ENCODE measurements at regions not wholly inside any gene's neighbourhood (a gene's known extent, or its start where the extent isn't known, plus 50 kb on each side); places are given as distances from the start of the nearest gene placed in this dataset.

DNA sequence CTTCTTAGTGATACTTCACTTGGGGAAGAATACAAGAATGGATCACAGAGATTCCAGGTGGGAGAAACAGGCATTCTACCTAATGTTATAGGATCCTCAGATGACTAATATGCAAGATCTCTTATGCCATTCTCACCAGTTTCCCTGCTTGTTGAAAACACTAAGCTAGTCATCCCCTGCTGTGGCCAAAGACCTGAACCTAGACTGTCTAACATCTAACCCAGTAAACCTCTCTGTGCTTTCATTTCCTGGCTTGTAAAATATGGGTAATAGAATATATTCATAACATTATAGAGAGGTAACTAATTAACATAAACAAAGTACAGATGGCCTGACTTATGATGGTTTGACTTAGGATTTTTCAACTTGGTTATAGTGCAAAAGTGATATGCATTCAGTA is 776.3 kb downstream of the TUSC7 start:
- TF ChIP-seq, protein P1, sequence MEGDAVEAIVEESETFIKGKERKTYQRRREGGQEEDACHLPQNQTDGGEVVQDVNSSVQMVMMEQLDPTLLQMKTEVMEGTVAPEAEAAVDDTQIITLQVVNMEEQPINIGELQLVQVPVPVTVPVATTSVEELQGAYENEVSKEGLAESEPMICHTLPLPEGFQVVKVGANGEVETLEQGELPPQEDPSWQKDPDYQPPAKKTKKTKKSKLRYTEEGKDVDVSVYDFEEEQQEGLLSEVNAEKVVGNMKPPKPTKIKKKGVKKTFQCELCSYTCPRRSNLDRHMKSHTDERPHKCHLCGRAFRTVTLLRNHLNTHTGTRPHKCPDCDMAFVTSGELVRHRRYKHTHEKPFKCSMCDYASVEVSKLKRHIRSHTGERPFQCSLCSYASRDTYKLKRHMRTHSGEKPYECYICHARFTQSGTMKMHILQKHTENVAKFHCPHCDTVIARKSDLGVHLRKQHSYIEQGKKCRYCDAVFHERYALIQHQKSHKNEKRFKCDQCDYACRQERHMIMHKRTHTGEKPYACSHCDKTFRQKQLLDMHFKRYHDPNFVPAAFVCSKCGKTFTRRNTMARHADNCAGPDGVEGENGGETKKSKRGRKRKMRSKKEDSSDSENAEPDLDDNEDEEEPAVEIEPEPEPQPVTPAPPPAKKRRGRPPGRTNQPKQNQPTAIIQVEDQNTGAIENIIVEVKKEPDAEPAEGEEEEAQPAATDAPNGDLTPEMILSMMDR (IDR thresholded peaks at IDR 0.05; ENCODE audit: low read depth, low read length) = no peak
- TF ChIP-seq POLR2A (IDR thresholded peaks at IDR 0.05; ENCODE audit: extremely low read depth, insufficient read length) = no peak
- TF ChIP-seq, protein P2, sequence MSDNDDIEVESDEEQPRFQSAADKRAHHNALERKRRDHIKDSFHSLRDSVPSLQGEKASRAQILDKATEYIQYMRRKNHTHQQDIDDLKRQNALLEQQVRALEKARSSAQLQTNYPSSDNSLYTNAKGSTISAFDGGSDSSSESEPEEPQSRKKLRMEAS (IDR thresholded peaks at IDR 0.05; ENCODE audit: low read depth, low read length) = no peak
